Right renal pelvis (tissue), 4 donors: ENCODE measurements at regions not wholly inside any gene's neighbourhood (a gene's known extent, or its start where the extent isn't known, plus 50 kb on each side); places are given as distances from the start of the nearest gene placed in this dataset.
"Not testable (repeated sequence)": the region's sequence is repeated elsewhere in the genome, so short reads cannot be mapped to it uniquely, and the experiment has no call there.

Experiments
- DNase-seq, 4 donors: peaks; one replicate each; pipeline ENCODE4 v3.0.0-alpha.2; 2013; ENCODE audit warnings: low read depth in 4 of 4, low spot score in 3 of 4, missing footprints in 1 of 4

DNA sequence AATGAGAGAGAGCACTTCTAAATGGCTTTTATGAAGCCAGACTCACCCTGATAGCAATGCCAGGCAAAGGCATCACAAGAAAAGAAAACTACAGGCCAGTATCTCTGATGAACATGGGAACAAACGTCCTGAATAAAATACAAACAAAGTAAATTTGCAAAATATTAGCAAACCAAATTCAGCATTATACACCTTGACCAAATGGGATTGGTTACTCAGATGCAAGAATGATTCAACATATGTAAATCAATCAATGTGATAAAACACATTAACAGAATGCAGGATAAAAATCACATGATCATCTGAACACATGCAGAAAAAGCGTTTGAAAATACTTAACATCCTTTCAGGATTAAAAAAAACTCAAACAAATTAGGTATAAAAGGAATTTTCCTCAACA lies 494.9 kb upstream of the CCDC54 start:
- DNase-seq: no peak

DNA sequence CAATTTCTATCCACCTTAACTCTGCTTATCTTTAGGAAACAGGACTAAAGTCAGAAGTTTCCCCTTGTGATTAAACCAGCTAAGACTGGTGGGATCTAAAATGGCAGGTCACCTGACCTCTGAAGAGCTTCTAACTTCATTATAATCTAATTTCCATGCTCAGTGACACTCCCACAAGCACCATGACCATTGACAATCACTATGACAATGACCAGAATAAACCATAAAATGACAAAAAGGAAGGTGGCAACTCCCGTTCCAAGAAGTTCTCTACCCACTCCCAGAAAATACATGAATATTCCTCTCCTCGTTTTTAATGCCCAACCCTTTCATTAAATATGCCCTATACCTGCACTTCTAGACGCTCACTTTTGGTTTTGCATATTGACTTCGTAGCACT lies 471.2 kb upstream of the CCDC54 start:
- DNase-seq: no peak

DNA sequence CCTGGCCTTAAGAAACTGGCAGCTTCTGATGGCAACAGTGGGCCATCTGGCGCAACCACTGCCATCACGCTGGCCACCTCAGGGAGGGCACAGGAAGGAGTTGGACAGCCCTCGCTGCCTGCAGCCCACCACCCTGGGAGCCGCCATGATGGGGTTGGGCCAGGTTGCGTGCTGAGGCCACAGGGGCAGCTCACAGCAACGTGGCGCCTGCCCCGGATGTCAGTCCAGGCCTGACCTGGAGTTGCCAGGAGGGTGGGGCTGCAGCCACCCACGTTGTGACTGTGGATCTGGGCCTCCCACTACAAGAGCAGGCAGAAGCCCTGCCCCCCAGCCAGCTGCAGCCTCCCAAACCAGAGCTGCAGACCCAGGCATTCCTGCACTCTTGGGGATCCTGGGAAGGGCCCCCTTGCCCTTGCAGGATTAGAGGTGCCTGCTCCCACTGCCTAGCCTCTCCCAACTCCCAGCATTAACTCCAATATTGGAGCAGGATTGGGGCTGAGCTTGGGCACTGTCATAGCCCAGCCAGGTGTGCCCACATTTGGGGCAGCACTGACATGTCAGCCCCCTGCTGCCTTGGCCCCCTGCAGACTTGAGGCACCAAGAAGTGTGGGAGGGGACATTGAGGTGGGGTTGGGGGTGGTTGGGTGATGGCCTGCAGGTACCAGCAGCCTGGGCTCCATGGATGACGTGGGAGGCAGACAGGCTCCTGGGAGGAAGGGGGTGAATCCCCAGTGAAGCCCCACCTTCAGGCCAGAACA lies 468.9 kb upstream of the CCDC54 start:
- no peak for DNase-seq

DNA sequence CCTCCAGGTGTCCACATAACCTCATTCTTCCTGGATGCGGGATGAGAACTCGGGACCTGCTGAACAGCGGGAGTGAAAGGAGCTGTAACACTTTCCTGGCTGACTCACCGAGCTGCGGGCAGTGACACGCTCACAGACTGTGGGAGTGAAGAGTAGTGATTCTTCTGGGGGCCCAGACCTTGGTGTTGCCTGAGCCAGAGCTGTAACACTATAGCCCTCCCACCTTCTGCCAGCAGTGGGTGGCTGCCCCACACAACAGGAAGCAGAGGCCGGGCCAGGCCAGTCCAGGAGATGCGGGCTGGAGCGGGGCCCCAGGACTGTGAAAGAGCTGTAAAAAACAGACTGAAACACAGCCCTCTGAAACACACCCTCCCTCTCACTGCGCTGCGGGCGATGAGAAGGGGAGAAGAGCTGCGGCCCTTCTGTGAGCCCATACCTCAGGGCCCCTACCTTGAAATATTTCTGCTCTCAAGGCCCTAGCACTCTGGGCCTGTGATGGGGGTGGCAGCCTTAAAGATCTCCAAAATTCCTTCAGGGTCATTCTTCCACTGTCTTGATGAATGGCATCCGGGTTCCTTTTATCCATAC lies 464.0 kb upstream of the CCDC54 start:
- DNase-seq: no peak

DNA sequence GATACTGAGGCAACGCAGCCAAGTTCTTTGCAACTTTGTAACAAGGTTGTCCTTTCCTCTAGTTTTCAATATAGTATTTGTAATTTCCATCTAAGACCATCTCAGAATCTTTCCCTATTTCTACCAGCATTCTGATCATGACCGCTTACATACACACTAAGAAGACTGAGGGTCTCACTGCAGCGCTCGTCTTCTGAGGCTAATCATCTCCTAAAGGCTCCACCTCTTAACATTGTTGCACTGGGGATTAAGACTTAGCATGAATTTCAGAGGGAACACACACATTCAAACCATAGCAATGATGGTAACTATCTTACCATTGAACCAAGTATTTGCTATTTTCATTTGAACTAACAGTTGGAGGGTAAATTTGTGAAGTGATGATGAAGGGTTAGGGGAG lies 463.3 kb upstream of the CCDC54 start:
- DNase-seq: no peak

DNA sequence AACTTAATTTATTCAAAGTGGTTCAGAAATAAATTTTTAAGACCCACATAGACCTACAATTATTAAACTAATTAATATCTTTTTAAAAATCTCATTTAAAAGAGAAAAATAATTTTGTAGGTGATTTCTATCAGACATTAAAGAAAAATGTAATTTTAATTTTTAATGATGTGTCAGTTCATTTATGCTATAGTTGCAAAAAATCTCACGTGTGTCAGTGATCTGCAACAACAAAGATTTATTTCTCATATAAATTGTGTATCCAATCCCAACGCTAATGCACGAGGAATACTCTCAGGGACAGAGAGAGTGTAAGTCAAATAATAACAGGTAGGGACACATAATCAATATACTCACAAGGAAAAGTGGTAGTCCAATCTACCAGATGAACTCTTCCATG lies 456.6 kb upstream of the CCDC54 start:
- DNase-seq: no peak

DNA sequence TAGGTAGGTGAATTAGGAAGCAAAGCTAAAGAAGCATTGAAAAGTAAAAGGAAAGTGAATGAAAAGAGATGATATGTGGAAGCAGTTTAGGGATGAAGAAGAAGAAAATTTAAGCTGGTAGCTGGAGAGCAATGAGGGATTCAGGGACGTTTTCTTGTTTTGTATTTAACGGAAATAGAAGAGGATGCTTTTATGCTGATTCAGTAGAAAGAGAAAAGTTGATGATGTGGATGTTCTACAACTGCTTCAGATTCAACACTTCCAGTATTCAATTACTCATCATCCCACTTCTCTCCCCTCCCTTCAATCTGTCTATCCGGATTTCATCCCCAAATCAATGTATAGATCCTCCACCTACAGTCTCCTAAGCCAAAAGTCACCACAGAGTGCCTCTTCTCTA lies 448.2 kb upstream of the CCDC54 start:
- no peak for DNase-seq

DNA sequence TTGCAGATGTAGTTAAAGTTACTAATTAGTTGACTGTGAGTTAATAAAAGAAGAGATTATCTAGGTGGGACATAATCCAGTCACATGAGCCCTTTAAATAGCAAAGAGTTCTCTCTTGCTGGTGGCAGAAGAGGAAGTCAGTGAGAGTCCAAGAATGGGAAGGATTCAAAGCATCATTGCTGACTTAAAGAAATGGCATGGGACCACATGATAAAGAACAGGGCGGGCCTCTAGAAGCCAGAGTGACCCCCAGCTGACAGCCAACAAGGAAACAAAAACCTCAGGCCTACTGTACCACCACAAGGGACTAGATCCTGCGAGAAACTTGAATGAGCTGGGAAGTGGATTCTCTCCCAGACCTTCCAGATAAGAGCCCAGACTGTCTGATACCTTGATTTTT lies 447.2 kb upstream of the CCDC54 start:
- no peak for DNase-seq

DNA sequence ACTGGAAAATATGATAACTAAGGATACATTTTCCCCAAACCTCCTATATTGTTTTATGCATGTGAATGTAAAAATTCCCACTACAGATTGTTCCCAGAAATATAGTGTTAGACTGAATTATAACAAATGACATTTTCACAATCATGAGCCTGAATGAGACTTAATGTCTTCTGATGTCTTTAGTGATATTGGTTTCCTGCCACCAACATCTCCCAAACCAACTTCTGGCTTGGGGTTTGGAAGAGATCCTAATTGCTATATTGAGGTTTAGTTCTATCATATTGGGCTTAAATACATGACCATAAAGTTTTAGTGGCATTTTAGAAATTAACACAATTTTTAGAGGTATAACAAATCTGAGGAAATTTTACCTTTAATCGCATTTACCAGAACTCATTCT lies 445.3 kb upstream of the CCDC54 start:
- DNase-seq: no peak

DNA sequence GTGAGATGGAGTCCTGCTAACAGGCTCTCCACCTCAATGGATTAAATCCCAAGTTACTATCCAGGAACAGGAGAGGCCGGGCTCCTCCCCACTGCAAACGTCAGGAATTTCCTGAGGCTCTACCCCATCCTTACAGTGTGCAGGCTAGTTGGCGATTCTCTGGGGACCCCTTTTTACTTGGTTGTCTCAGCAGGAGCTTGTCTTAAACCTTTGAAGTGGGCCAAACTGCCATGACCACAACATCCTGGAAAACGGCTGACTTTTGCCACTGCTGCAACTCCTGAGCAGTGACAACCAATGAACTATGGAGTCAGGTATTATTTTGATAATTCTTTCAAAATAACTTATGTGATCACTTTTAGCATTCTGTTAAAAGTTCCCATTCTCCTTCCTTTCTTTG lies 440.9 kb upstream of the CCDC54 start:
- DNase-seq: no peak

DNA sequence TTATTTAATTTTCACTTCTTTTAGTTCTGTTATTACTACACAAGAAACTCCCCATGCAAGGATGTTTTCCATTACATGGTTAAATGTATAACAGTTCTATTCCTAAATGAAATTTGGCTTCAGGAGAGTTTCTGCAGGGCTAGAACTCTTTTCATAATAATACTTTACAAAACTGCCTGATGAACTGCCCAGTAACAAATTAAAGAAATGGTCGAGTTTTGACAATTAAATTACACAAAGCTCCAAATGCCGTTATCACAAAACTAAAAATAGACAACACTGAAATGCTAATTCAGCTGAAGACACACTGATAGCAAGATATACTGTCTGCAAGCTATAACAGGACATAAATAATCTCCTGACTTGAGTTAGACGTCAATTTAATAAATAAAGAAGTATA lies 435.2 kb upstream of the CCDC54 start:
- no peak for DNase-seq

DNA sequence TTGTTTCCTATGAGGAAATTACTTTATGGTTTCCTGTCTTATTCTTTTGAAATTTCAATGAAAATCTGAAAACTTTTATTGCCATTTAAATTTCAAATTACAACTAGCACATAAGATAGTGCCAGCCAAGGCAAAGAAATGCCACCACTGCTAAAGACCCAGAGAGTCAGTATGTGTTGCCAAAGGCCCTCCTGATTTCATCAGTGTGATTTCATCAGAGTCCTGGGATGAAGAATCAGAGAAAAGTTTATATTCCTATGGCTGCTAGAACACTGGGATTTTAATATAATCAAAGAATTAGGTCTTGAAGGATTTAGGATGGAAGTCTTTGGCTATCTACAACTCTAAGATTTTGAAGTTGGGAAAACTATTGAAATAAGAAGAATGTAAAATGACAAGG lies 434.2 kb upstream of the CCDC54 start:
- no peak for DNase-seq

DNA sequence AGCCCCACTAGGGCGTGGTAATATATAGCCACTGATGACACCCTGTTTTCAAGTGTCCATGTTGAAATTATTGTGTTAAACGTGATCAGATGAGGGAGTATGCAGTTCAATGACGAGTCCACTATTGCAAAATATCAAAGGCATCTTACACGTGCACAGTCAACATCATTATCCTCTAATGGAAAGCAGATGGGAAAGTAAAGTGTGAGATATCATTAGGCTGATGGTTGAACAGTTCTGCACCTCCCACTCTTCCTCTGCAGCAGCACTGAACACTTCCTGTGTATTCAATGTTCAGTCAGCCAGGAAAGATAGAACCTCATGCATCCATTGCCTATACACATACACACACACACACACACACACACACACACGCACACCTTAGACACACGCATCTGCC lies 431.8 kb upstream of the CCDC54 start:
- no peak for DNase-seq

DNA sequence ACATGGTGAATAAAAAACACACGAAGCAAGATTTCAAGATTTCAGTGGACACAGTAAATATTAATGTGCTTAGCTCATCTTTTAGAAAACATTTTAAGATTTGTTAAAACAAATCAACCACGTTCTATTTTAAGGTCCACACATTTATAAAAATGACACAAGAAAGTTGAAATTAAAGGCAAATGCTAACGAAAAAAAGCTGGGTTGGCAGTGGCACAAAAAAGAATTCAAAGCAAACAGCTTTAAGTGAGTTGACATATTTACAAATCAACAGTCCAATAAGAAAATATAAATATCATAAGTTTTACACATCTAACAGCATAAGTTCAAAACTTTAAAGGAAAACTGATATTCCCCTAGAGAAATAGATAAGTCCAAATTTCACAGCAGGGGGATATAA lies 430.4 kb upstream of the CCDC54 start:
- DNase-seq: no peak

DNA sequence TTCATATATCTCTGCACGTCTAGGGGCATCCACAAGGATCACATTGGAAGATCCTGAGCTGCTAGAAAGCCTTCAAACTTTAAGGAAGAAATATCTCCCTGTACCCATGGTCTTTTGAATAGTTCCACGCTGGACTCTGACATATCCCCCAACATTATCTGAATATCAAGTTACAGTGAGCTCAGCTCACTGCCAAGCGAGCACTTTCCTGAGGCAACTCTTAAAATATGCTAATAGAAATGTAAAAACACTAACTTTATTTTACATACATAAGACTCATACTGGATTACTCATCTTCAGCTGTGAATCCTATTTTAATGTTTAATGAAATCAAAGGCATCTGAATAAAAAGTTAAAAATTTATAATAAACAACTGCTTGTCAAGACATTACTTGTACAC lies 420.2 kb upstream of the CCDC54 start:
- DNase-seq: no peak

DNA sequence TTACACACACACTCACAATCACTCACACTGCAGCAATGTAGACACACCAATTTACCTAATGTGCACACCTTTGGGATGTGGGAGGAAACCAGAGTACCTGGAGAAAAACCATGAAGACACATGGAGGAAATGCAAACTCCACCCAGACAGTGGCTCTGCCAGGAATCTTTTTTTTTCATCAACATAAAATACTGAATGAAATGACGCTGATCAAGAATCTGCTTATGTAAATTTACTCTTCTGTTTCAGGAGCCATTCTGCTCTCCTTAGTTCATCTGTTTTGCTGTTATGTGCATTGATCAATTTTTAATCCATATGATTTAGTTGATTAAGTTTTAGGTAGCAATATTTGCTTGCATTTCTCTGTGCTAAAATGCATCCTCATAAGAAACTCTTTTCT lies 414.2 kb upstream of the CCDC54 start:
- DNase-seq: no peak

DNA sequence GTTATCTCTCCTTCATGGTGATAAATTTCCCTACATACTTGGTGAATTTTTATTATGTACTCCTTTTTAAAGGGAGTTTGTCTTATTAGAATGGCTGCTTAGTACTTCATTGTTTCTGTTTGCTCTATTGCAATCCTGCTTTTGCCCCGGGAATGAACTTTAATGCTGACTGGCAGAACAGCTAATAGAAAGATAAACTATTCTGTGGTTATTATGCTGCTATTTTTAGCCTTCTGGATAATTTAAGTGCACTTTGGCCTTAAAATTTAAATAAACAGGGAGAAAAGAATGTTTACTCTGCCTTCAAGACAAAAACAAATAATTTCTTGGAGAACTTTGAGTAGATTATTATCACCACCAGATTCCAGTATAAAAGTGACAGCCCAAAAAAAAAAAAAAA lies 413.8 kb upstream of the CCDC54 start:
- peak in 3 of 4 donors; percentile 30 to 63 (median 48) for DNase-seq

DNA sequence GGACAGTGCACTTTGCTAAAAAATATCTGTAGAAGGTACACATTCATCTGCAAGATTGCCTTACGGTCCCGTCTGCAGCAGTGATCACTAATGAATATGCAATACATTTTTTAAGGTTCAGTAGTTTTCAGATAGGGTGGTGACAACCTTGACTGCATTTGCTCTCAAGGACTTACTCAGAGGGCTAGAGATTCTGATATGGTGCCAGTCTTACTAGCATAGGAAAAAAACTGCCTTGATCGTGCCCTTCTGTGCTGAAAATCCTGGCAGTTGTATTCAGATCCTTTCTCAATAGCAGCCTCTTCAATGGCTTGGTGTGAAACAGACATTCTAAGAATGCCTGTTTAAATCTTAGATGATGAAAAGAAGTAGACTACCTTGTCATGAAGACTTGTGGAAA lies 411.9 kb upstream of the CCDC54 start:
- no peak for DNase-seq

DNA sequence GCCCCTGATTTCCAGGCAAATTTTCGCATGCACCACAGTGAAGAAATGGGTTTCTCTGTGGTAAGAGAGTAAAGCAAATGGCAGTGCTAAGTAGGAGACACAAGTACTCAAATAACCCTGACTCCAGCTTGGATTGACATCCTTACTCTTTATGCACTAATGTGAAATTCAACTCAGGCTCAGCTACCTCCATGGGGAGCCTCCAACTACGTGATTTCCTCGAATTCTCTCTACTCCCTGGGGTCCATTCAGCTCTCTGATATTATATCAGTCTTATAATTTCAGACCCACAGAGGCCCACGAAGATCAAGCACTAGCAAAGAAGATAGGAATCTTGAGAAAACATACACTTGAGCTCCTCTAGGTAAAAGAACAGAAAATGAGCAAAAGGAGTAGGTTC lies 407.6 kb upstream of the CCDC54 start:
- no peak for DNase-seq

DNA sequence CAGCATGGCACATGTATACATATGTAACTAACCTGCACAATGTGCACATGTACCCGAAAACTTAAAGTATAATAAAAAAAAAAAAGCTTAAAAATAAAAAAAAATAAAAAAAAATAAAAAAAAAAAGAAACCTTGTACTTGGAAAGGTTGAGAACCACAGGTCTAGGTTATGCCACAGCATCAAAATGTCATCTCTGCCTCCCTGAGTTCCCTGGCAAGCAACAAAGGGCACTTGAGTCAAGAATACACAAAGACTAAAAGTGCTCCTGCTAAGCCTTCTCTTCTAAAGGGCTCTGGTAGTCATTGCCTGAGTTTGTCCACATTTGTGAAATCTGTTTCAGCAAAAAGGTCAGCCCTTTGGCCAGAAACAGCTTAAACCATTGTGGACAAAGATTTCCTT lies 395.8 kb upstream of the CCDC54 start:
- no peak for DNase-seq

DNA sequence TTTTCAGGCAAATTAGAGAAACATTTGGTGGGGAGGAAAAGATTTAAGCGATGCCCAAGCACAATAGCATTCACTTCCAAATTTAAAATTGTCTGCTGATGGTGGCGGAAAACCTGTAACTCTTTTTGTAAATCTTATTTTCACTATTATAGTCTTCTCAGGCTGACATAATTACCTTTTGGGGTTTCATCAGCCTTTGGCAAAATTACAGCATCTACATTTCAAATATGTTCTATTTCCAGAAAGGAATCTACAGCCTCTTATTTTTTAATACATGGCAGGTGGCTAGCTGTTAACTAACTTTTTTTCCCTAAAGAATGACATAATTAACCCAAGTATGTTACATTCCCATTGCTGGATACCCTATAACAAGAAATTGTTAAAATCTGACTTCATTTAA lies 391.5 kb upstream of the CCDC54 start:
- DNase-seq: no peak

DNA sequence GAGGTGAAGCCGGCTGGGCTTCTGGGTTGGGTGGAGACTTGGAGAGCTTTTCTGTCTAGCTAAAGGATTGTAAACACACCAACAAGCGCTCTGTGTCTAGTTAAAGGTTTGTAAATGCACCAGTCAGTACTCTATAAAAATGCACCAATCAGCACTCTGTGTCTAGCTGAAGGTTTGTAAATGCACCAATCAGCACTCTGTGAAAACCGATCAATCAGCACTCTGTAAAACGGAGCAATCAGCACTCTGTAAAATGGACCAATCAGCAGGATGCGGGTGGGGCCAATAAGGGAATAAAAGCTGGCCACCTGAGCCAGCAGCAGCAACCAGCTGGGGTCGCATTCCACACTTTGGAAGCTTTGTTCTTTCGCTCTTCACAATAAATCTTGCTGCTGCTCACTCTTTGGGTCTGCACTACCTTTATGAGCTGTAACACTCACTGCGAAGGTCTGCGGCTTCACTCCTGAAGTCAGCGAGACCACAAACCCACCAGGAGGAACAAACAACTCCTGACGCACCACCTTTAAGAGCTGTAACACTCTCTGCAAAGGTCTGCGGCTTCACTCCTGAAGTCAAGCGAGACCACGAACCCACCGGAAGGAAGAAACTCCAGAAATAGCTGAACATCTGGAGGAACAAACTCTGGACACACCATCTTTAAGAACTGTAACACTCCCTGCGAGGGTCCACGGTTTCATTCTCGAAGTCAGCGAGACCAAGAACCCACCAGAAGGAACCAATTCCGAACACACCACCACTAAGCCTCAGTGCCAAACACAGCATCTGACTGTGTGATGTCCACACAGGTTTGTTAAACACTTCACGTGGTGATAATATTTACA lies 378.2 kb upstream of the CCDC54 start:
- DNase-seq: not testable (repeated sequence)
